OCI-LY3 (cell line): ENCODE measurements at regions not wholly inside any gene's neighbourhood (a gene's known extent, or its start where the extent isn't known, plus 50 kb on each side); places are given as distances from the start of the nearest gene placed in this dataset.

Experiments used
- CTCF ChIP-seq: fragments of 200-600, 300-600 bp; sonication (generic); IDR thresholded peaks from 2 replicates; pipeline ENCODE4 v1.5.1; 2014; ENCODE audit warnings: antibody characterized with exemption, low read length, low read depth
- EZH2phosphoT487 ChIP-seq: fragments of 200-600 bp; shearing (Covaris generic); IDR thresholded peaks from 2 replicates; pipeline ENCODE4 v1.6.1; 2018; ENCODE audit warnings: antibody characterized with exemption, mixed run types, low read depth

GRCh38 chr2:234291765-234292204 lies 205.1 kb downstream of the ARL4C start:
- TF ChIP-seq CTCF (no peak), EZH2phosphoT487 (no peak)
